IMR-90 (cell line): ENCODE measurements at regions not wholly inside any gene's neighbourhood (a gene's known extent, or its start where the extent isn't known, plus 50 kb on each side); places are given as distances from the start of the nearest gene placed in this dataset.

Experiments used
- ATAC-seq: fragments of 200-7000 bp; cut with Tn5 transposase; 2 replicates; pipeline ENCODE4 v1.9.1; 2020; ENCODE audit warnings: low read depth, mild to moderate bottlenecking, moderate library complexity
- BruUV-seq: library from RNA; stranded (reverse); fragments of 400-500 nt; replicated peaks from 2 replicates; lab custom pipeline; 2021; lab: Mats Ljungman, UMichigan
- CTCF ChIA-PET: fragments of 300-600 bp; formaldehyde crosslinking; extraction: SDS; loops from one replicate; lab custom pipeline; 2021; ENCODE audit warnings: antibody characterized with exemption; lab: Yijun Ruan, JAX
- POLR2A ChIA-PET: fragments of 300-600 bp; sonication (Branson Sonifier 250); formaldehyde crosslinking; loops from one replicate; lab custom pipeline; 2022; ENCODE audit warnings: antibody characterized with exemption; ENCODE audit not compliant: unreplicated experiment; lab: Charles Lee
- DNase-seq: peaks from one replicate; pipeline ENCODE4 v3.0.0; 2013
- H2AFZ ChIP-seq: replicated peaks from 2 replicates; pipeline ENCODE3; 2013; ENCODE audit warnings: low read length, mild to moderate bottlenecking; ENCODE audit not compliant: poor library complexity
- H2AK5ac ChIP-seq: 2 replicates; pipeline ENCODE4 v1.6.1; 2013; ENCODE audit warnings: low read depth, low read length, inconsistent platforms
- H2AK9ac ChIP-seq: replicated peaks from 2 replicates; pipeline ENCODE3; 2013; ENCODE audit warnings: mild to moderate bottlenecking, low read depth, low read length, moderate library complexity; ENCODE audit not compliant: poor library complexity
- H2BK120ac ChIP-seq: 2 replicates; pipeline ENCODE4 v1.6.1; 2013; ENCODE audit warnings: low read depth, low read length, inconsistent platforms
- H2BK15ac ChIP-seq: 3 replicates; pipeline ENCODE4 v1.6.1; 2013; ENCODE audit warnings: low read depth, low read length, inconsistent platforms
- H2BK20ac ChIP-seq: 2 replicates; pipeline ENCODE4 v1.6.1; 2013; ENCODE audit warnings: low read depth, mild to moderate bottlenecking, inconsistent platforms, low read length, moderate library complexity
- H2BK5ac ChIP-seq: 2 replicates; pipeline ENCODE4 v1.6.1; 2013; ENCODE audit warnings: mild to moderate bottlenecking, low read depth, low read length, inconsistent platforms; ENCODE audit not compliant: poor library complexity, severe bottlenecking
- H3K14ac ChIP-seq: replicated peaks from 2 replicates; pipeline ENCODE4 v1.6.1; 2013; ENCODE audit warnings: low read depth, low read length, inconsistent platforms
- H3K18ac ChIP-seq: 2 replicates; pipeline ENCODE4 v1.6.1; 2013; ENCODE audit warnings: low read depth, low read length, control low read depth
- H3K23ac ChIP-seq: 2 replicates; pipeline ENCODE4 v1.6.1; 2013; ENCODE audit warnings: low read depth, low read length, inconsistent platforms
- H3K27ac ChIP-seq: 2 replicates; pipeline ENCODE4 v1.5.1; 2013; ENCODE audit warnings: mild to moderate bottlenecking, control low read depth, low read length; ENCODE audit not compliant: insufficient read depth
- H3K27me3 ChIP-seq: 2 replicates; pipeline ENCODE4 v1.6.1; 2013; ENCODE audit warnings: low read length; ENCODE audit not compliant: control insufficient read depth, insufficient read depth
- H3K36me3 ChIP-seq: 2 replicates; pipeline ENCODE4 v1.6.1; 2013; ENCODE audit warnings: low read length, mixed read lengths; ENCODE audit not compliant: control insufficient read depth, insufficient read depth
- H3K4ac ChIP-seq: 2 replicates; pipeline ENCODE4 v1.6.1; 2013; ENCODE audit warnings: low read depth, low read length, inconsistent platforms
- H3K4me1 ChIP-seq: 2 replicates; pipeline ENCODE4 v1.6.1; 2013; ENCODE audit warnings: low read length, mixed read lengths; ENCODE audit not compliant: control insufficient read depth, insufficient read depth
- H3K4me2 ChIP-seq: 2 replicates; pipeline ENCODE4 v1.6.1; 2013; ENCODE audit warnings: low read depth, mild to moderate bottlenecking, control low read depth, low read length, moderate library complexity
- H3K4me3 ChIP-seq: 2 replicates; pipeline ENCODE4 v1.5.1; 2013; ENCODE audit warnings: low read depth, mild to moderate bottlenecking, control low read depth, low read length, moderate library complexity; ENCODE audit not compliant: insufficient read depth
- H3K56ac ChIP-seq: 2 replicates; pipeline ENCODE4 v1.6.1; 2013; ENCODE audit warnings: low read length, inconsistent platforms; ENCODE audit not compliant: insufficient read depth; ENCODE audit errors: extremely low read depth
- H3K79me1 ChIP-seq, 2 experiments: 2 replicates each; pipeline ENCODE4 v1.6.1; 2013; ENCODE audit warnings: low read length in 2 of 2, inconsistent platforms in 1 of 2, low read depth in 1 of 2
- H3K9ac ChIP-seq: 2 replicates; pipeline ENCODE4 v1.6.1; 2013; ENCODE audit warnings: low read depth, low read length, control low read depth
- H3K9me1 ChIP-seq: 2 replicates; pipeline ENCODE4 v1.6.1; 2013; ENCODE audit warnings: low read length, inconsistent platforms; ENCODE audit not compliant: insufficient read depth
- H3K9me3 ChIP-seq: 2 replicates; pipeline ENCODE4 v1.6.1; 2013; ENCODE audit warnings: low read length; ENCODE audit not compliant: control insufficient read depth, insufficient read depth
- H4K20me1 ChIP-seq: 2 replicates; pipeline ENCODE4 v1.6.1; 2013; ENCODE audit warnings: low read length, inconsistent platforms; ENCODE audit not compliant: insufficient read depth
- H4K5ac ChIP-seq: 2 replicates; pipeline ENCODE4 v1.6.1; 2013; ENCODE audit warnings: mild to moderate bottlenecking, low read depth, low read length, control low read depth
- H4K8ac ChIP-seq, 2 experiments: 2 replicates each; pipeline ENCODE4 v1.6.1; 2013; ENCODE audit warnings: low read depth in 2 of 2, low read length in 2 of 2, control low read depth in 1 of 2, inconsistent platforms in 1 of 2
- H4K91ac ChIP-seq: 2 replicates; pipeline ENCODE4 v1.6.1; 2013; ENCODE audit warnings: low read depth, low read length, inconsistent platforms; ENCODE audit not compliant: insufficient read depth
- BHLHE40 ChIP-seq: fragments of 150-350 bp; IDR thresholded peaks from 2 replicates; pipeline ENCODE4 v1.6.1; 2016; ENCODE audit warnings: mild to moderate bottlenecking, low read depth, low read length
- CTCF ChIP-seq: conservative IDR thresholded peaks from 2 replicates; pipeline ENCODE4 v1.5.1; 2012; ENCODE audit warnings: mild to moderate bottlenecking, low read depth, low read length, improper control_type of control experiment
- FOS ChIP-seq: fragments of 150-350 bp; IDR thresholded peaks from 2 replicates; pipeline ENCODE4 v1.6.1; 2016; ENCODE audit warnings: low read depth, low read length
- MXI1 ChIP-seq: IDR thresholded peaks from 2 replicates; pipeline ENCODE4 v1.6.1; 2012; ENCODE audit warnings: low read depth, mild to moderate bottlenecking, low read length, moderate library complexity, borderline replicate concordance
- WGBS, 2 experiments: methylation state at CpG; one replicate each; pipeline versions ENCODE4 v1.1.5 to v1.1.7; 2013; ENCODE audit warnings: missing lambda C conversion rate in 2 of 2; ENCODE audit not compliant: insufficient read length in 1 of 2; ENCODE audit errors: extremely low coverage in 2 of 2; 5-methylcytosine and 5-hydroxymethylcytosine counted together
- dilution Hi-C: fragments of 300-500 bp; cut with HindIII; formaldehyde crosslinking; loops from one replicate; pipeline ENCODE4 v1.14.3; 2018; ENCODE audit warnings: low sequenced_read_pairs; ENCODE audit not compliant: unreplicated experiment
- in situ Hi-C: fragments of 300-500 bp; cut with MboI; formaldehyde crosslinking; loops from 3 replicates; pipeline ENCODE4 v1.14.3; 2019; ENCODE audit warnings: low sequenced_read_pairs, inconsistent platforms, mixed read lengths
- intact Hi-C: fragments of 100-400 bp; cut with micrococcal nuclease; formaldehyde crosslinking; loops from 2 replicates; pipeline ENCODE4 v1.10.0; 2022

GRCh38 chr3:5423076-5423475 is 235.6 kb downstream of the EDEM1 start:
- no peak overlapping the region for H3K4me2 ChIP-seq
- H2BK20ac ChIP-seq = no peak overlapping the region
- H3K9me3 ChIP-seq = no peaks in the 10 kb centered on the region; the same call in 1 of the 2 replicates
- H3K14ac ChIP-seq = no peak overlapping the region
- H2BK120ac ChIP-seq = no peak overlapping the region
- no peak for ATAC-seq
- H3K27ac ChIP-seq = no peak overlapping the region
- no peak overlapping the region for H2BK15ac ChIP-seq
- no peak overlapping the region for H3K9ac ChIP-seq
- H2AK5ac ChIP-seq = no peak overlapping the region
- no peak for TF ChIP-seq FOS
- TF ChIP-seq CTCF = no peak
- TF ChIP-seq MXI1 = no peak
- no peak for TF ChIP-seq BHLHE40
- H3K27me3 ChIP-seq = no peaks in the 10 kb centered on the region
- H2AFZ ChIP-seq = no peak overlapping the region
- no peak overlapping the region for H2BK5ac ChIP-seq
- dilution Hi-C loops = no loop called here
- no peak for DNase-seq
- no CpG with 5 or more reads among the region's 4 CpGs for WGBS, 2 experiments
- no peak overlapping the region for H3K4ac ChIP-seq
- BruUV-seq = no TSS peak
- intact Hi-C loops = no loop called here
- CTCF ChIA-PET = no interaction called here
- H3K9me1 ChIP-seq = no peaks in the 10 kb centered on the region
- H3K56ac ChIP-seq = no peak overlapping the region
- no peak overlapping the region for H3K18ac ChIP-seq
- in situ Hi-C loops = no loop called here
- H3K23ac ChIP-seq = no peak overlapping the region
- H3K36me3 ChIP-seq = no peaks in the 10 kb centered on the region
- H3K4me1 ChIP-seq = no peaks in the 10 kb centered on the region
- H4K20me1 ChIP-seq = no peaks in the 10 kb centered on the region
- no peak overlapping the region for H3K4me3 ChIP-seq
- POLR2A ChIA-PET = no interaction called here
- no peaks in the 10 kb centered on the region for H3K79me1 ChIP-seq
- no peak overlapping the region for H4K8ac ChIP-seq
- no peak overlapping the region for H2AK9ac ChIP-seq
- no peak overlapping the region for H4K91ac ChIP-seq
- no peak overlapping the region for H4K5ac ChIP-seq
